ENCODE measurements at regions not wholly inside any gene's neighbourhood (a gene's known extent, or its start where the extent isn't known, plus 50 kb on each side); places are given as distances from the start of the nearest gene placed in this dataset.

DNA sequence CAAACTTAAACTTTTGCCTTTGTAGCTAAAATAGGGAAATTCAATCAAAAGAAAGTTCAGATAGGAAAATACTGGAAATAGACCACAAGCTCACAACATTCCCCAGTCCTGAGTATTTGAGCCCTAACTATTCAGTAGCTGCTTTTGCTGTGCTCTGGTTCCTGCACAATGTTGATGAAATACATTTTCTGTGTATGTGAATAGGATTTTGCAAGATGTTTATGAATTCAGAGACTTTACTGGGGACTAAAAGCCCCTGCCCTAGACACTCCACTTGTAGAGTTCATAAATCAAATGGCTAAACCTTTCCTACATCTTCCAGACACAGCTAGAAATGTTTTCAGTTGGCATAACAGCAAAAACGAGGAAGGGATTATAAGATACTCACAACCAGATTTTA lies 105.9 kb downstream of the FBXO8 start:
- no peak for TF ChIP-seq CTCF (IDR thresholded peaks at IDR 0.05)
- TF ChIP-seq EP300 (IDR thresholded peaks at IDR 0.05) = no peak
- TF ChIP-seq POLR2AphosphoS5 (IDR thresholded peaks at IDR 0.05) = no peak
- TF ChIP-seq POLR2A (IDR thresholded peaks at IDR 0.05) = no peak
